ENCODE measurements at regions not wholly inside any gene's neighbourhood (a gene's known extent, or its start where the extent isn't known, plus 50 kb on each side); places are given as distances from the start of the nearest gene placed in this dataset.
A peak's percentile ranks its signal among the peaks of the same experiment; 100 is the strongest.

GRCh38 chr4:129526812-129527211 lies 430.9 kb downstream of the C4orf33 start:
- no peak for DNase-seq (ENCODE audit: low read depth in 4 of 4, low spot score in 3 of 4)

- DNase-seq (ENCODE audit: low read depth in 4 of 4, low spot score in 3 of 4): no peak
Measured at GRCh38 chr4:129531253-129531652, 435.3 kb downstream of the C4orf33 start.

GRCh38 chr4:129532573-129532972 lies 436.6 kb downstream of the C4orf33 start:
- no peak for DNase-seq (ENCODE audit: low read depth in 4 of 4, low spot score in 3 of 4)

- no peak for DNase-seq (ENCODE audit: low read depth in 4 of 4, low spot score in 3 of 4)
Measured at GRCh38 chr4:129543299-129543698, 447.3 kb downstream of the C4orf33 start.

GRCh38 chr4:129545599-129546278 lies 449.8 kb downstream of the C4orf33 start:
- DNase-seq (ENCODE audit: low read depth in 4 of 4, low spot score in 3 of 4): peak in 3 of 4 donors; percentile 0 to 10 (median 5)

- no peak for DNase-seq (ENCODE audit: low read depth in 4 of 4, low spot score in 3 of 4)
Measured at GRCh38 chr4:129546531-129546930, 450.6 kb downstream of the C4orf33 start.

GRCh38 chr4:129550281-129550785 lies 454.4 kb downstream of the C4orf33 start:
- DNase-seq (ENCODE audit: low read depth in 4 of 4, low spot score in 3 of 4): no peak

GRCh38 chr4:129561280-129561679 lies 465.3 kb downstream of the C4orf33 start:
- DNase-seq (ENCODE audit: low read depth in 4 of 4, low spot score in 3 of 4): no peak

- no peak for DNase-seq (ENCODE audit: low read depth in 4 of 4, low spot score in 3 of 4)
Measured at GRCh38 chr4:129561886-129562671, 466.1 kb downstream of the C4orf33 start.

- no peak for DNase-seq (ENCODE audit: low read depth in 4 of 4, low spot score in 3 of 4)
Measured at GRCh38 chr4:129565214-129565613, 469.3 kb downstream of the C4orf33 start.

- DNase-seq (ENCODE audit: low read depth in 4 of 4, low spot score in 3 of 4): no peak
Measured at GRCh38 chr4:129570326-129570725, 474.4 kb downstream of the C4orf33 start.

- no peak for DNase-seq (ENCODE audit: low read depth in 4 of 4, low spot score in 3 of 4)
Measured at GRCh38 chr4:129578336-129578735, 482.4 kb downstream of the C4orf33 start.

- DNase-seq (ENCODE audit: low read depth in 4 of 4, low spot score in 3 of 4): no peak
Measured at GRCh38 chr4:129581305-129581704, 485.4 kb downstream of the C4orf33 start.

GRCh38 chr4:129583868-129584267 lies 487.9 kb downstream of the C4orf33 start:
- DNase-seq (ENCODE audit: low read depth in 4 of 4, low spot score in 3 of 4): no peak

GRCh38 chr4:129598582-129598981 lies 502.6 kb downstream of the C4orf33 start:
- no peak for DNase-seq (ENCODE audit: low read depth in 4 of 4, low spot score in 3 of 4)

- no peak for DNase-seq (ENCODE audit: low read depth in 4 of 4, low spot score in 3 of 4)
Measured at GRCh38 chr4:129600898-129601297, 504.9 kb downstream of the C4orf33 start.

GRCh38 chr4:129602447-129602846 lies 506.5 kb downstream of the C4orf33 start:
- no peak for DNase-seq (ENCODE audit: low read depth in 4 of 4, low spot score in 3 of 4)

- no peak for DNase-seq (ENCODE audit: low read depth in 4 of 4, low spot score in 3 of 4)
Measured at GRCh38 chr4:129603241-129603931, 507.4 kb downstream of the C4orf33 start.

- no peak for DNase-seq (ENCODE audit: low read depth in 4 of 4, low spot score in 3 of 4)
Measured at GRCh38 chr4:129604632-129605255, 508.8 kb downstream of the C4orf33 start.

GRCh38 chr4:129614611-129615010 lies 518.7 kb downstream of the C4orf33 start:
- DNase-seq (ENCODE audit: low read depth in 4 of 4, low spot score in 3 of 4): no peak

- DNase-seq (ENCODE audit: low read depth in 4 of 4, low spot score in 3 of 4): no peak
Measured at GRCh38 chr4:129622566-129622965, 526.6 kb downstream of the C4orf33 start.
